ENCODE measurements at regions not wholly inside any gene's neighbourhood (a gene's known extent, or its start where the extent isn't known, plus 50 kb on each side); places are given as distances from the start of the nearest gene placed in this dataset.

DNA sequence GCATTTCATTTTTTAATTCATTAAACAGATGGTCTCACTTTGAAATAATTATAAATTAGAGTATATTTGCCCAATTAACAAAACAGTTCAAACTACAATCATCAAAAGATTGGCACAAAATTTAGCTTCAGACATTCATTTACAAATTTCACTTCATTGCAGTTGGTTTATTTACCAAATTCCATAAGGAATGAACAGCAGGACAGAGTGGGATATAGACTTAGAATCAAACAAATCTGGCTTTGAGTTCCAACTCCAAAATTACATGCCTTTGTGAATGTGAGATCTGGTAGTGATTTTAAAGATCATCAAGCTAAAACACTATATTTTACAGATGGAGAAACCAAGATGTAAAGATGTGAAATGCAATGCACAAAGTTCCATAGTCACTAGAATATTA, 310.7 kb upstream of the CNTN5 start:
- TF ChIP-seq POLR2A (IDR thresholded peaks at IDR 0.05; ENCODE audit: low read depth, low read length) (no peak), MAZ (IDR thresholded peaks at IDR 0.05; ENCODE audit: borderline replicate concordance, low read depth, low read length) (no peak)

All from IMR-90 (cell line).